GM12874 (cell line): ENCODE measurements at regions not wholly inside any gene's neighbourhood (a gene's known extent, or its start where the extent isn't known, plus 50 kb on each side); places are given as distances from the start of the nearest gene placed in this dataset.

Experiments
- TF ChIP-seq, protein P1 (sequence below): IDR thresholded peaks from 2 replicates; pipeline ENCODE4 v1.5.1; 2011; ENCODE audit warnings: low read depth, mild to moderate bottlenecking, control low read depth, low read length, moderate library complexity; ENCODE audit not compliant: insufficient read depth

- TF ChIP-seq, protein P1, sequence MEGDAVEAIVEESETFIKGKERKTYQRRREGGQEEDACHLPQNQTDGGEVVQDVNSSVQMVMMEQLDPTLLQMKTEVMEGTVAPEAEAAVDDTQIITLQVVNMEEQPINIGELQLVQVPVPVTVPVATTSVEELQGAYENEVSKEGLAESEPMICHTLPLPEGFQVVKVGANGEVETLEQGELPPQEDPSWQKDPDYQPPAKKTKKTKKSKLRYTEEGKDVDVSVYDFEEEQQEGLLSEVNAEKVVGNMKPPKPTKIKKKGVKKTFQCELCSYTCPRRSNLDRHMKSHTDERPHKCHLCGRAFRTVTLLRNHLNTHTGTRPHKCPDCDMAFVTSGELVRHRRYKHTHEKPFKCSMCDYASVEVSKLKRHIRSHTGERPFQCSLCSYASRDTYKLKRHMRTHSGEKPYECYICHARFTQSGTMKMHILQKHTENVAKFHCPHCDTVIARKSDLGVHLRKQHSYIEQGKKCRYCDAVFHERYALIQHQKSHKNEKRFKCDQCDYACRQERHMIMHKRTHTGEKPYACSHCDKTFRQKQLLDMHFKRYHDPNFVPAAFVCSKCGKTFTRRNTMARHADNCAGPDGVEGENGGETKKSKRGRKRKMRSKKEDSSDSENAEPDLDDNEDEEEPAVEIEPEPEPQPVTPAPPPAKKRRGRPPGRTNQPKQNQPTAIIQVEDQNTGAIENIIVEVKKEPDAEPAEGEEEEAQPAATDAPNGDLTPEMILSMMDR = no peak
Measured at GRCh38 chr1:189350983-189351616, 1126.6 kb downstream of the BRINP3 start.

DNA sequence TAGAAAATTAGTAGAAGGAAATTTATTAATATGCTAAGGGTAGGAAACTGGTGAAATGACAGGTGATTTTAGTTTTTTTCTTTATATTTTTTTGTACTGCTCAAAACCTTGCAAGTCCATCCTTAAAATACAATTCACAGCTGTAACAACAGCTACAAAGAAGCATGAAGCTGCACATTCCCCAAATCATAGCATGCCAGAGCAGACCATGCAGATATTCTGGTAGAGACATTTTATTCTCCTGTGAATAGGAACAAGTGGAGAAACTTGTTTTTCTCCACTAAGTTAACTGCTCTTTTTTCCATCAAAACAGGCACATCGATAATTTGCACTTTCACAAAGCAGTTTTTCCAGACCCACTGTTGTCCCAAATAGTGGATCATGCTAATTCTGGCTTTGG is 1125.7 kb downstream of the BRINP3 start:
- TF ChIP-seq, protein P1 = no peak

DNA sequence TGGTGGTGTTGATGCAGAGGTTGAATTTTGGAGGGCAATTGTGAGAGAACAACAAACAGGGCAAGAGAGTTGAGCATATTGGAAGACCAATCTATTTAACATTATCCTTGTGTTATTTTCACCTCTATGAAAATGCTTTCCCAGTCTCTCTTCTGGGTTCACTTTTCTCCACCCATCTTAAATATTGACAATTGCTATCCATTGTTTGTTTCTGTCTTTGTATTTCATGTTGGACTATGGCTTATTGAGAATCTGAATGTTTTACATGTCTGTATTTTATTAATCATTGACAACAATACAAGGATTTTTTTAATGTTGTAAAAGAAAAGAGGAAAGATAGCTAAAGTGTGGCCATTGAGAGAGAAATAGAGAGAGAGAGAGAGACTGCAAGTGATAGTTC is 1121.5 kb downstream of the BRINP3 start:
- TF ChIP-seq, protein P1 = no peak

DNA sequence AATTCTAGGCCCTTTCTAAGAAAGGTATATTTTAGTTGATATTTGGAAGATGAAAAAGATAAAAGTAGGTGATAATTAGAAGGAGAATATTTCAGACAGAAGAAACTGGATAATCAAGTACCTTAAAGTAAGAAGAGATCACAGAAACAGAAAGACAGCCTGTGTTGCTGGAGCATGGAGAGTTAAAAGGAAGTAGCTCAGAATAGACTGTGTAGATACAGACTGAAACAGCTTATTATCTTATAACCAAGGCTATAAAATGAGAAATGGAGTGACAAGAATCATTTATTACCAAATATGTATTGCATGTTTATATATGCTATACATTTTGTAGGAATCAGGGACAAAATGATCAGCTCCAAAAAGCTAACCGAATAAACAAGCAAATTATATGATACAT is 1120.3 kb downstream of the BRINP3 start:
- TF ChIP-seq, protein P1 = no peak

DNA sequence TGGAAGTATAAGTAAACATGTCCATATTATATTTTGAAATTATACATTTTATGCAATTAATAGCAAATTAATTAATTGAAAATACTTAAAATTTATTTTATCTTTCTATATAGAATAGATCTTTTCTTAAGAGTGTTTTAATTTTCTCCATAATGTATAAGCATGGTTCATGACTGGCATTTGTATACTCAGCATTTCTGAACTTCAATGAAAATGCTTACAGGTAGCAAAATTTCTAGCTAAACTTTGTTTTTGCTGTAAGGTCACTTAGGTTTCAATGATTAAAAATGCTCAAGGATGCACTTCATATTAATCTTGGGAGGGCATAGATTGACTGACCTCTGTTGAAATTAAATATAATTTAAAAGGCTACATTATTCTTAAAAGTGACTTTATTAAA is 1108.1 kb downstream of the BRINP3 start:
- TF ChIP-seq, protein P1 = no peak

DNA sequence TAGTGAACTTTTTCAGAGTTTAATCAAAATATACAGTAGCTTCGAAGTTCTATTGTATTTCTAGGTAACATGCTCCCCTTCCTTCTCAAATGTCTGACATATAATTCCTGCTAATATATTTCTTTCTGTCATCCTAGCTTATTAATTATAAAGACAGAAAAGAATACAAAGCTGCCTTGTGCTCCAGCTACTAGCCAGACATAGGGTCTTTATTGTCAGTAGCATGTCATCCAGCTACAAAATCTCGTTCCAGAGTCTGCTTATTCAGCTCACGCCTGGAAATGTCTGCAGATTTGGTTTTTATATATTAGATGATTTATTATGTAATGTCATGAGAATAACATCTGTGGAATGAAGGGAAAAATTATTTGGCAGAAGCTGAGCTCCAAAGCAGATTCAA is 1102.8 kb downstream of the BRINP3 start:
- TF ChIP-seq, protein P1 = no peak

- TF ChIP-seq, protein P1 = no peak
Measured at GRCh38 chr1:189405419-189405818, 1072.2 kb downstream of the BRINP3 start.
